NT2/D1 (cell line): ENCODE measurements at regions not wholly inside any gene's neighbourhood (a gene's known extent, or its start where the extent isn't known, plus 50 kb on each side); places are given as distances from the start of the nearest gene placed in this dataset.
A peak's percentile ranks its signal among the peaks of the same experiment; 100 is the strongest.

Source experiments
- DNase-seq: peaks from one replicate; pipeline ENCODE4 v3.0.0-alpha.2; 2011; ENCODE audit warnings: low read depth, low spot score
- H3K27me3 ChIP-seq: 2 replicates; pipeline ENCODE4 v1.6.0; 2011; ENCODE audit warnings: mild to moderate bottlenecking; ENCODE audit not compliant: insufficient read length, insufficient read depth
- H3K36me3 ChIP-seq: 2 replicates; pipeline ENCODE4 v1.6.1; 2011; ENCODE audit warnings: mild to moderate bottlenecking, low read length, mixed read lengths; ENCODE audit not compliant: insufficient read depth, insufficient read length
- H3K4me1 ChIP-seq: 2 replicates; pipeline ENCODE4 v1.5.1; 2011; ENCODE audit not compliant: insufficient read depth, insufficient read length
- H3K4me3 ChIP-seq: 2 replicates; pipeline ENCODE4 v1.5.1; 2011; ENCODE audit warnings: low read depth; ENCODE audit not compliant: insufficient read length
- H3K9ac ChIP-seq: 2 replicates; pipeline ENCODE4 v1.6.0; 2011; ENCODE audit warnings: low read depth; ENCODE audit not compliant: insufficient read length
- H3K9me3 ChIP-seq: 2 replicates; pipeline ENCODE4 v1.5.1; 2011; ENCODE audit warnings: mild to moderate bottlenecking, low read length; ENCODE audit not compliant: insufficient read depth
- SUZ12 ChIP-seq: IDR thresholded peaks from 2 replicates; pipeline ENCODE4 v1.6.1; 2011; ENCODE audit not compliant: insufficient read length, insufficient read depth; ENCODE audit errors: extremely low read depth
- YY1 ChIP-seq: IDR thresholded peaks from 2 replicates; pipeline ENCODE4 v1.6.1; 2011; ENCODE audit not compliant: insufficient read length, insufficient read depth
- ZNF274 ChIP-seq: IDR thresholded peaks from 2 replicates; pipeline ENCODE4 v1.6.1; 2011; ENCODE audit warnings: mild to moderate bottlenecking, low read depth, low read length

GRCh38 chr2:57497489-57498096, 549.0 kb upstream of the VRK2 start:
- Histone ChIP-seq H3K9ac (no peak overlapping the region), H3K36me3 (no peaks in the 10 kb centered on the region), H3K27me3 (no peaks in the 10 kb centered on the region), H3K9me3 (no peaks in the 10 kb centered on the region), H3K4me3 (no peak overlapping the region), H3K4me1 (no peaks in the 10 kb centered on the region)
- DNase-seq: peak; percentile 43
- TF ChIP-seq YY1 (no peak), ZNF274 (no peak), SUZ12 (no peak)

GRCh38 chr2:57504787-57505186, 541.8 kb upstream of the VRK2 start:
- TF ChIP-seq ZNF274 (no peak), SUZ12 (no peak)
- H3K4me3 ChIP-seq: no peak overlapping the region
- H3K9me3 ChIP-seq: no peaks in the 10 kb centered on the region
- no peak overlapping the region for H3K9ac ChIP-seq
- no peaks in the 10 kb centered on the region for H3K36me3 ChIP-seq
- H3K4me1 ChIP-seq: no peaks in the 10 kb centered on the region
- DNase-seq: no peak
- H3K27me3 ChIP-seq: no peaks in the 10 kb centered on the region

- Histone ChIP-seq H3K9ac (no peak overlapping the region), H3K36me3 (no peaks in the 10 kb centered on the region), H3K27me3 (no peaks in the 10 kb centered on the region), H3K4me1 (no peaks in the 10 kb centered on the region), H3K4me3 (no peak overlapping the region), H3K9me3 (no peaks in the 10 kb centered on the region)
- no peak for DNase-seq
- TF ChIP-seq ZNF274: no peak
- no peak for TF ChIP-seq YY1
- TF ChIP-seq SUZ12: no peak
Observed at GRCh38 chr2:57509189-57509588, 537.4 kb upstream of the VRK2 start.

GRCh38 chr2:57510704-57511103, 535.9 kb upstream of the VRK2 start:
- TF ChIP-seq SUZ12: no peak
- TF ChIP-seq ZNF274: no peak
- no peak for TF ChIP-seq YY1
- DNase-seq: no peak
- Histone ChIP-seq H3K9ac (no peak overlapping the region), H3K27me3 (no peaks in the 10 kb centered on the region), H3K9me3 (no peaks in the 10 kb centered on the region), H3K4me3 (no peak overlapping the region), H3K4me1 (no peaks in the 10 kb centered on the region), H3K36me3 (no peaks in the 10 kb centered on the region)

- TF ChIP-seq YY1 (no peak), ZNF274 (no peak), SUZ12 (no peak)
- DNase-seq: no peak
- no peaks in the 10 kb centered on the region for H3K36me3 ChIP-seq
- H3K4me1 ChIP-seq: no peaks in the 10 kb centered on the region
- no peak overlapping the region for H3K9ac ChIP-seq
- H3K27me3 ChIP-seq: no peaks in the 10 kb centered on the region
- no peak overlapping the region for H3K4me3 ChIP-seq
- no peaks in the 10 kb centered on the region for H3K9me3 ChIP-seq
Observed at GRCh38 chr2:57515366-57515765, 531.2 kb upstream of the VRK2 start.

GRCh38 chr2:57516698-57517340, 529.8 kb upstream of the VRK2 start:
- TF ChIP-seq SUZ12 (no peak), YY1 (no peak), ZNF274 (no peak)
- H3K9me3 ChIP-seq: no peaks in the 10 kb centered on the region
- no peaks in the 10 kb centered on the region for H3K4me1 ChIP-seq
- no peak overlapping the region for H3K4me3 ChIP-seq
- no peaks in the 10 kb centered on the region for H3K36me3 ChIP-seq
- H3K27me3 ChIP-seq: no peaks in the 10 kb centered on the region
- H3K9ac ChIP-seq: no peak overlapping the region
- DNase-seq: peak; percentile 20

- H3K4me1 ChIP-seq: no peaks in the 10 kb centered on the region
- no peak overlapping the region for H3K9ac ChIP-seq
- no peaks in the 10 kb centered on the region for H3K9me3 ChIP-seq
- no peak for DNase-seq
- H3K4me3 ChIP-seq: no peak overlapping the region
- H3K27me3 ChIP-seq: no peaks in the 10 kb centered on the region
- TF ChIP-seq SUZ12 (no peak), ZNF274 (no peak), YY1 (no peak)
- H3K36me3 ChIP-seq: no peaks in the 10 kb centered on the region
Observed at GRCh38 chr2:57523304-57523703, 523.3 kb upstream of the VRK2 start.
